ENCODE measurements at regions not wholly inside any gene's neighbourhood (a gene's known extent, or its start where the extent isn't known, plus 50 kb on each side); places are given as distances from the start of the nearest gene placed in this dataset.
"Not testable (repeated sequence)": the region's sequence is repeated elsewhere in the genome, so short reads cannot be mapped to it uniquely, and the experiment has no call there.

- no peak for DNase-seq
Observed at GRCh38 chr1:100791586-100791985, 72.0 kb downstream of the VCAM1 start.

DNA sequence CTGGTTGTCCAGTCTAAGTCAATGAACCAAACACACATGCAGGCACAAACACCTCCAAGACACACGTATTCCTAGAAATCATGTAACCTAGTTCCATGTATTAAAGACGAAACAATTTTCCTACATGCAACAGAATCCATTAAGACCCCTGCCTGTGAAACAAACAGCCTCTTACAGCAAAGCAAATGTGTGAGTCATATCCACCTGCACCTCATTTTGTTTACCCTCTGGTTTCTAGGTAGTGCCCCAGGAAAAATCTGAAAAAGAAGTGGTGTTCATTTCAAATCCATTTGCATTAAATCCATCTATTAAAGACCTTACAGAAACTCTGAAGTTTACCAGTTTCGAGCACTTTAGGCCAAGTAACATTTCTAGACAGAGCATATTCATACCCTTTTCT lies 74.1 kb downstream of the VCAM1 start:
- DNase-seq, result no peak

DNA sequence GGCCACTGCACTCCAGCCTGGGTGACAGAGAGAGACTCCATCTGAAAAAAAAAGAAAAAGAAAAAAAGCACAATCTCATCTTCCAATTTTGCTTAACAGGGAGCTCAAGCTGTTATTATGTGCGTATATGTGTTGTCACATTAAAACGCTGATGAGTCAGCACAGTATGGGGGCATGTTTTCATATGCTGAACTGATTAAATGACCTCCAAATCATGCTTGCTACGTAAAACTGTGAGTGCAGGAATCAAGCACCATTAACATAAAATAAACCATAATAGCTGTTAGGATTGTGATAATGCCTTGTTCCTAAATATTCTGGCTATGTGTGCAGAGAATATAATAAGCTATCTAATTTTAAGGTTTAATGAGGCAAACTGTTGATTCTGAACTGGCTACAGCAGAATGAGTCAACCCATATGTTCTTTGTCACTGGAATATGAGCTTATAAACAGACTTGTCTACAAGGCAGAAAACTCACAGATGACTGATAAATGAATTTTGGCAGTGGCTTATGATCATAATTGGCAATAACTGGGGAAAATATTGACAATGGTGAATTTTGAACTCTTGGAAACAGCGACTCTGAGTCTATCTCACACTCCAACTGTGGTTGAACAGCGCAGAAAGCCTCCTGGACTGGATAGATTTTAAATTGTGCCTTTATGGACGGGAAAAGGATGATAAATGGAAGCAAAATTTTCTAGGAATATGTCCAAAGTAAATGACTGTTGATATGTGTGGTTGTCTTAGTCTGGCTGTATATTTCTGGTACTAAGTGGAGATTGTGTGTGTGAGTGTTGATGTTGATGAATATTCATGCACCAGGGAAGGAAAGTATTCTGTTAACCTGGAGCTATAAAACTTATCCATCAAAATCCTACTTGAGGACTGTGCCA lies 75.5 kb downstream of the VCAM1 start:
- peak; percentile 54 for DNase-seq

DNA sequence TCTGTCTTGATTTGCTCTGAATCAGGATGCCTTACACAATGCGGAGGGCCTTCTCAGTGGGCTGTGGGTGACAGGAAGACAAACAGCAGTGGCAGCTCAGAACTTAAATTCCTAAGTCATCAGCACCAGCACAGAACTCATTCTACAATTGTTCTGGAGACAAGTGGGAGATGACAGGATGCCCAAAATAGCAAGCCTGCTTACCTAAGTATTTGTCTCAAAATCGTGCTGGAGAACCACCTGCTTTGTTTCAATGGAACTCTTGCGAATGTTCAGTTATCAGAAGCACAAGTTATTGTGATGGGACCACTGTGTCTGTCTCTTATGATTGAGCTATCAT lies 76.1 kb downstream of the VCAM1 start:
- no peak for DNase-seq

GRCh38 chr1:100796046-100796445 lies 76.5 kb downstream of the VCAM1 start:
- DNase-seq, result no peak

DNA sequence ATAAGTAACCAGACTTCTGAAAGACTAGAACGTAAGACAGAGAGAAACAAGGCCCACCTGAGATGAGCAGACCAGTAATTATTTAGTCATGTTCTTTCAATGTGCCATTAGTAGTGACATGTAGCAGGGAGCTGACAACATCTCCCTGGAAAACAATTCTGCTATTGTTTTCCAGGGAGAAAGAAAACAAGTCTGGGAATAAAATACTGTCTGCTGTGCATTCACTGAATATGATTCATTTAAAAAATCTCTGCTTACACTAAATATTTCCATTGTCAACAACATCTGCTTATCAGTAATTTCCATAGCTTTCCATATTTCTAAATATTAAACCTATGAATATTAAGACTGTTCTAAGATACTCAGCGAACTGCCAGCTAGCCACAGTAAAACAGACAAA lies 80.0 kb downstream of the VCAM1 start:
- DNase-seq, result no peak

- no peak for DNase-seq
Observed at GRCh38 chr1:100799954-100800612, 80.5 kb downstream of the VCAM1 start.

GRCh38 chr1:100801256-100801655 lies 81.7 kb downstream of the VCAM1 start:
- DNase-seq, result not testable (repeated sequence)

- DNase-seq, result not testable (repeated sequence)
Observed at GRCh38 chr1:100803280-100803679, 83.7 kb downstream of the VCAM1 start.

GRCh38 chr1:100806601-100807000 lies 87.1 kb downstream of the VCAM1 start:
- DNase-seq, result peak; percentile 14

DNA sequence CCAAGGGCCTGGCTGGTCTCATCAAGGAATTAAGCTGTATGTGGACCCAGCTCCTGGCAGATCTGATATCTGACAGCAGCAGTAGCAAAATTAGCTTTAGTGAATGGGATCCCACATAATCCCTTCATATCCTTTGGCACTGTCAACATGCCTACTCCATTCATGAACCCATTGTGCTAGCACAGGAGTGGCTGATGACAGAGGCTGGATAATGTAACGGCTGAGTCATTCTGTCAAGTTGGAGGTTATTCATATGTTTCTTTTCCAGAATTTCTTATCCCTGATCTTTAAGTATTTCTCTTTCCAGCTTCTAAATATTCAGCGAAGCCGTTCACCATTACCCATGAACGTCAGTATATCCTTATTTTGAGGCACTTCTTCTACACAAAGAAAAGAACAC lies 84.3 kb downstream of the EXTL2 start:
- no peak for DNase-seq

- no peak for DNase-seq
Observed at GRCh38 chr1:100811808-100812207, 82.8 kb downstream of the EXTL2 start.

- DNase-seq, result not testable (repeated sequence)
Observed at GRCh38 chr1:100814938-100815337, 79.7 kb downstream of the EXTL2 start.

GRCh38 chr1:100816049-100816448 lies 78.6 kb downstream of the EXTL2 start:
- no peak for DNase-seq

GRCh38 chr1:100820195-100820594 lies 74.4 kb downstream of the EXTL2 start:
- DNase-seq, result not testable (repeated sequence)

DNA sequence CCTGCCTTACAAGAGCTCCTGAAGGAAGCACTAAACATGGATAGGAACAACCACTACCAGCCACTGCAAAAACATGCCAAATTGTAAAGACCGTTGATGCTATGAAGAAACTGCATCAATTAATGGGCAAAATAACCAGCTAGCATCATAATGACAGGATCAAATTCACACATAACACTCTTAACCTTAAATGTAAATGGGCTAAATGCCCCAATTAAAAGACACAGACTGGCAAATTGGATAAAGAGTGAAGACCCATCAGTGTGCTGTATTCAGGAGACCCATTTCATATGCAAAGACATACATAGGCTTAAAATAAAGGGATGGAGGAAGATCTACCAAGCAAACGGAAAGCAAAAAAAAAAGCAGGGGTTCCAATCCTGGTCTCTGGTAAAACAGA lies 72.7 kb downstream of the EXTL2 start:
- not testable (repeated sequence) for DNase-seq

All from DMS 273 treated with DMSO at 0.1 percent for 48 hours (cell line).